ENCODE measurements at regions not wholly inside any gene's neighbourhood (a gene's known extent, or its start where the extent isn't known, plus 50 kb on each side); places are given as distances from the start of the nearest gene placed in this dataset.
A peak's percentile ranks its signal among the peaks of the same experiment; 100 is the strongest.

GRCh38 chr14:49058511-49058910 lies 527.7 kb downstream of the RPS29 start:
- DNase-seq = no peak
- no peak for ATAC-seq

GRCh38 chr14:49057838-49058510 lies 528.2 kb downstream of the RPS29 start:
- DNase-seq (no peak), ATAC-seq (peak; percentile 59)
- H3K4me3 ChIP-seq = no peak overlapping the region
- no peaks in the 10 kb centered on the region for H3K9me3 ChIP-seq
- H3K36me3 ChIP-seq = no peaks in the 10 kb centered on the region
- no peak for TF ChIP-seq CTCF (IDR thresholded peaks at IDR 0.05)
- no peak overlapping the region for H3K27ac ChIP-seq
- no peaks in the 10 kb centered on the region for H3K4me1 ChIP-seq
- intact Hi-C loops (cut with DNase I) = no loop called here
- H3K27me3 ChIP-seq = no peaks in the 10 kb centered on the region

More at GRCh38 chr14:49058511-49058910, 527.7 kb downstream of the RPS29 start:
- TF ChIP-seq CTCF (IDR thresholded peaks at IDR 0.05) = no peak
- H3K9me3 ChIP-seq = no peaks in the 10 kb centered on the region
- no peak overlapping the region for H3K27ac ChIP-seq
- H3K27me3 ChIP-seq = no peaks in the 10 kb centered on the region
- no peaks in the 10 kb centered on the region for H3K4me1 ChIP-seq
- no peaks in the 10 kb centered on the region for H3K36me3 ChIP-seq
- intact Hi-C loops (cut with DNase I) = no loop called here
- no peak overlapping the region for H3K4me3 ChIP-seq

- intact Hi-C loops (cut with DNase I) = no loop called here
These were observed 530.2 kb downstream of the RPS29 start for GRCh38 chr14:49056021-49056420.

GRCh38 chr14:49052521-49052920 lies 533.7 kb downstream of the RPS29 start:
- no peak overlapping the region for H3K4me3 ChIP-seq
- no peak for TF ChIP-seq CTCF (IDR thresholded peaks at IDR 0.05)
- no peaks in the 10 kb centered on the region for H3K9me3 ChIP-seq
- no peak overlapping the region for H3K27ac ChIP-seq
- no peaks in the 10 kb centered on the region for H3K27me3 ChIP-seq
- H3K36me3 ChIP-seq = no peaks in the 10 kb centered on the region
- ATAC-seq (no peak), DNase-seq (no peak)
- H3K4me1 ChIP-seq = no peaks in the 10 kb centered on the region
- intact Hi-C loops (cut with DNase I) = no loop called here

More at GRCh38 chr14:49056021-49056420, 530.2 kb downstream of the RPS29 start:
- no peaks in the 10 kb centered on the region for H3K36me3 ChIP-seq
- H3K4me1 ChIP-seq = no peaks in the 10 kb centered on the region
- no peak overlapping the region for H3K27ac ChIP-seq
- no peak for ATAC-seq
- no peak for DNase-seq
- TF ChIP-seq CTCF (IDR thresholded peaks at IDR 0.05) = no peak
- H3K9me3 ChIP-seq = no peaks in the 10 kb centered on the region
- no peaks in the 10 kb centered on the region for H3K27me3 ChIP-seq
- no peak overlapping the region for H3K4me3 ChIP-seq

- Histone ChIP-seq H3K9me3 (no peaks in the 10 kb centered on the region), H3K27ac (no peak overlapping the region), H3K27me3 (no peaks in the 10 kb centered on the region), H3K4me1 (no peaks in the 10 kb centered on the region), H3K4me3 (no peak overlapping the region), H3K36me3 (no peaks in the 10 kb centered on the region)
- intact Hi-C loops (cut with DNase I) = no loop called here
- no peak for TF ChIP-seq CTCF (IDR thresholded peaks at IDR 0.05)
- peak in 1 of 4 donors; percentile 24 for DNase-seq
- peak; percentile 90 for ATAC-seq
These were observed 534.7 kb downstream of the RPS29 start for GRCh38 chr14:49051328-49052060.

Measured in left lung (tissue), 4 donors.